ENCODE measurements at regions not wholly inside any gene's neighbourhood (a gene's known extent, or its start where the extent isn't known, plus 50 kb on each side); places are given as distances from the start of the nearest gene placed in this dataset.
"Not testable (repeated sequence)": the region's sequence is repeated elsewhere in the genome, so short reads cannot be mapped to it uniquely, and the experiment has no call there.

DNA sequence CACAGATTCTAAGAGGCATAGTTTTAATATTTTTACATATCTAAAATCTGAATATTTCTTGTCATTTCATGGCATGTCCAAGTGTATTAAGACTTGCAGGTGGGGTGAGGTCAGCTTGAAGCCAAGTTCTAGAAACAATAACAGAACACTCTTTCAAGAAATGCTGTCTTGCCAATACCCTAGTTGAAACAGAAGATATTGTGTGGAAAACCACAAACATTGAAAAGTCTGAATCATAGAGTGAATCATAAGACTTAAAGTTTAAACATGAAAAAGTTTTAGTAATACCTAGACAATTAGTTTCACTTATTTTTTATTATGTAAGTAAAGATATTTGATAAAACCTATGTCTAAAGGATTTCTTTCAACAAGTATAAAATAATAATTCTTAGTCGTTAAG, 191.5 kb upstream of the CAND1 start:
- no peak for DNase-seq (ENCODE audit: low read depth)

DNA sequence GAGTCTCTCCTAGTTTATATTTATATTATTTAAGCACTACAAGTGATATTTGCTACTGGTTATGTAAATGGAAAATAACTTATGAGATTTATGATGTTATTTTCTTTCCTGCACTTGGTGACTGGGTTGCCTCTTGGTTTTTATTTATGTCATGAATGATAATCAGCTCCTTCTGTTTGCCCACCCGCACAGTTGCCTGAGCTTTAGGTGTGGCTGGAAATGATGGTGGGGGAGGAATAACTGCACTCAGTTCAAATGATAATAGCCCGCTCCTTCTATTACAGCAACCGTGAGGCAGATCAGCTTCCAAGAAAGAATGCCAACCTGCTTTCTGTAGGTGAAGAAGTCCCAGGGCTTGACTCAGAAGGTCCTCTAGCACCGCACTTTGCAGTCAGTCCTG, 190.2 kb upstream of the CAND1 start:
- DNase-seq (ENCODE audit: low read depth), result no peak

DNA sequence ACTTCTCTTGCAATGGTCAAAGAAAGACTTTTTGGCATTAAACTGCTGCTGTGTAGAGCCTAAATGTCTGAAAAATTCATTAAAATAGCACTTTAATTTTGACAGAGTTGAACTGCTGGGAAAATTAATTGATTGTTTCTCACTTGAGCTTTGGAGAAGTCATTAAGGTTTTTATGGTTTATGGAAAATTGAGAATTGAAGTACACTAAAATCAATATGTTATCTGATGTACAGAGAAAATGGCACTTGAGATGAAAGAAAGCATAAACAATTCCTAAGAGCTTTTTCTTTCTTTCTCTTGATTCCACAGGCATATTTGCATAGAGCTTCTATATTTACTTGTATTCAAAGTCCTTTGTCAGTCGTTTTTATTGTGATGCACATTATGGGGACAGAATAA, 188.5 kb upstream of the CAND1 start:
- no peak for DNase-seq (ENCODE audit: low read depth)

DNA sequence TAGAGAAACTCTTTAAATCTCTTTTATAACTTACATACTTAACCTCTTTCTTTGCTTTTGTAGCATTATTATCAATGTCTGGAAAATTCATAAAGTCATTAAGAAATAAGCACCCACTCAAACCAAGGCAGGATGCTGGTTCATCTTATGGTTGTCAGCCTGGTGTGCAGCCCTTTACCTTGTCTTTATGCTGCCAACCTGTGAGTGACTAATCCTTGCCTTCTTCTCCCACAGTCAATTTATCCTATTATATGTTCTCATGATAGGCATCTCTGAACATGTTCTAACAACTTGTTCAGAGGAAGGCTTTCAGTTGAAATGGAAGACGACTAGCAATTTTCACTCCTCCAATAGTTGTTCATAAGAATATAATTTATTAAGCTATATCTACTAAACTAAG, 186.9 kb upstream of the CAND1 start:
- DNase-seq (ENCODE audit: low read depth), result no peak

GRCh38 chr12:67085699-67086098, 183.5 kb upstream of the CAND1 start:
- DNase-seq (ENCODE audit: low read depth), result no peak

GRCh38 chr12:67086116-67086515, 183.0 kb upstream of the CAND1 start:
- no peak for DNase-seq (ENCODE audit: low read depth)

DNA sequence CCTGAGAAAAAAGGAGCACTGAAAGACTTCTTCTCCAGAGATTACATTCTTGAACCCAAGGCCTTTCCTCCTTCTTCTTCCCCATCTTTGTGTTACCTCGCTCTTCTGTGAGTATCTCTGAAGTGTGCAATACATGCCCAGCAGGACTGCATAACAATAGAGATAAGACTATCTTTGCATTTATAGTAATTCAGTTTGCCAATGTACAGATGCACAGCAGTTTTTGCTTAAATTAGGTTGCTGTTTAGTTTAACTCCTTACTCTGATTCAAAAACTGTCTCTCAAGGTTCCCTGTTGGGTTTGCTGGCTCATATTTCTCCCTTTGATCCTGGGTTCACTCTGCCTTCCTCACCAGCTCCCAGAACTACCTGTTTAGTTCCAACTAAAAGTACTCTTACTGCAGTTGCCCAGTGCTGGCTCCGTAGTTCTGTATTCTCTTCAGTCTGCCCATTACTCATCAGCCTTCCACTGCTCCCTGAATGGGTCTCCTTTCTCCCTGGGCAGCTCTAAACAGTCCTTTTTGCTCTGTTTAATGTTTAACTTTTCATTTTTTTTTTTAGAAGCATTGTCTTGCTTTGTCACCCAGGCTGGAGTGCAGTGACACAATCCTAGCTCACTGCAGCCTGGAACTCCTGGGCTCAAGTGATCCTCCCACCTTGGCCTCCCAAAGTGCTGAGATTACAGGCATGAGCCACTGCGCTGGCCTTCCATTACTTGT, 180.6 kb upstream of the CAND1 start:
- DNase-seq (ENCODE audit: low read depth), result no peak

DNA sequence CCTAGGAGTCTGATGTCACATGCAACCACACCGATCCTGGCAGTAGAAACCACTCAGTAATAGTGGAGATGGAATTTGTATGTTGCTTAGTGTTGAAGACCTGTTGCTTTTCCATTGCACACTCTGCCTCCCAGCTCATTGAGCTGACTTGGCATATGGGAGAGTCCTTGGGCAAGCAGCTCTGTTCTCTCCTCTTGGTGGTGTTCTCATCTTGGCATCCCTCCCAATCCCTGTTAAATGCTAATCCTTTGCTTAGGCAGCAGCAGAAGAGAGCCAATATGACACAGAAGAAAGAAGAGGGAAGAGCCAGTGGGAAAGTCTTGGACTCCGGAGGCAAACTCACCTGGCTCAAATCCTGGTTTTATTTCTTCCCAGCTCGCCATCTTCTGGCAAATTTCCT, 178.0 kb upstream of the CAND1 start:
- DNase-seq (ENCODE audit: low read depth), result no peak

DNA sequence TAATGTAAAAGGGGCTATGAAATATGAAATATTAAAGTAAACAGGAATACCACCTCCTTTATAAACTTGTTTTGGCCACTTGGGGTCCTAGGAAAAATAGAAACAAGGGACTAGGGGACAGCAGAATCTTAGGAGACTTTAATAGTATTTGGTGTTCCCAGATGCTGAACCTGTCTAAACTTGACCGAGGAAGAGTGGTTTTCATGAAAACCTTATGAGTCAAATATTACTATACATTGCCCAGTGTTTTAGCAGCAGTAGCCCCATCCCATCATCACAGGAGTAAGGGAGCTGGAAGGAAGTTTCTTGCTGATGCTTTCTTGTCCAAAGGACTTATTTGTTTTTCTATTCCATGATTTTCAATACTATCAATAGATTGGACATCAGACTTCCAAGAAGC, 177.5 kb upstream of the CAND1 start:
- DNase-seq (ENCODE audit: low read depth), result no peak

- DNase-seq (ENCODE audit: low read depth), result not testable (repeated sequence)
Measured at GRCh38 chr12:67092934-67093333, 176.2 kb upstream of the CAND1 start.

- DNase-seq (ENCODE audit: low read depth), result no peak
Measured at GRCh38 chr12:67096533-67097318, 172.4 kb upstream of the CAND1 start.

- DNase-seq (ENCODE audit: low read depth), result no peak
Measured at GRCh38 chr12:67099858-67100257, 169.3 kb upstream of the CAND1 start.

- no peak for DNase-seq (ENCODE audit: low read depth)
Measured at GRCh38 chr12:67103521-67103920, 165.6 kb upstream of the CAND1 start.

DNA sequence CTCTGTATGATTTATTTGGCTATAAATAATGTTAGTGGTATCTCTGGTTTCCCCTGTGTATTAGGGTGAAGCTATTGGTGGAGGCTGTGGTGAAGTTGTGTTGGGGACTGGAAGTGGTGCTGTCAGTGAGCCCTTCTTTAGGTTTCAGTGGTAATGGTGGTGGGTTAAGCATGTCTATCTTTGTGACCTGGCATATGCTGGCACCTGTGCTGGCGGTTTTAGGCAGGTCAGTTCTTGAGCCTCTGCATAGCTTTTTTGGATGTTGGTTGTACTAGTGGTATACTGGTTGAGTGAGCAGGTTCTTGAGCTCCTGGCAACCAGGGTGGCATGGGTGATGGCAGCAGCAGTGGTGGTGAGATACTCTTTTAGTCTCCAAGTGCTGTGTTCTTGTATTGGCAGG, 161.9 kb upstream of the CAND1 start:
- no peak for DNase-seq (ENCODE audit: low read depth)

- DNase-seq (ENCODE audit: low read depth), result no peak
Measured at GRCh38 chr12:67107751-67108269, 161.3 kb upstream of the CAND1 start.

DNA sequence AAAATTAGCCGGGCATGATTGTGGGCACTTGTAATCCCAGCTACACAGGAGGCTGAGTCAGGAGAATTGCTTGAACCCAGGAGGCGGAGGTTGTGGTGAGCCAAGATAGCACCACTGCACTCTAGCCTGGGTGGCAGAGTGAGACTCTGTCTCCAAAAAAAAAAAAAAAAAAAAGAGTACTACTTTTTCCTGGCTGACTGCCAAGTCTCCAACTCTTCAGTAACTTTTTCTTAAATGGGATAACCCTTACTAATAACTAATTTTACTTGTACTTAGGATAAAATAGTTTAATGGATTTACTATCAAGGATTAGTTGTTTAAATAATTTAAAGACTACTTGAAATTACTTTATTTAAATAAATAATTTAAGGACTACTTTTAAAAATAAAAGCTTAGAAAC, 158.8 kb upstream of the CAND1 start:
- not testable (repeated sequence) for DNase-seq (ENCODE audit: low read depth)

GRCh38 chr12:67111182-67111581, 158.0 kb upstream of the CAND1 start:
- DNase-seq (ENCODE audit: low read depth), result no peak

DNA sequence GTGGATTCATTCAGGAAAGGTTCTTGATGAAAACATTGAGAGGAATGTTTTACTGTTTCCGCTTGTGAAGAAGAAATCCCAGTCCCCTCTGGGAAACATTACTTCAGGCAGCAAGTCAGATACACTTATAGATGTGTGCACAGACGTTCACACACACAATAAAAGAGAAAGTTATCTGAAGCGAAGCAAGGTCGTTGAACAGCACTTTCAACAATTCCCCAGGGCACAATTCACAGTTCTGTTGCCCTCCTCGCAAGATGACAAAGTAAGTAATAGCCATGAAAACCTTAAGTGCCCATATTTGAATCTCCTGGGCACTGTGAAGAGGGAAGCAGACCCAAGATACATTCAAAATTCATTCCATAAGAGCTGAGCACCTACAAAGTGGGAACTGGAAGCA, 156.6 kb upstream of the CAND1 start:
- no peak for DNase-seq (ENCODE audit: low read depth)

- DNase-seq (ENCODE audit: low read depth), result no peak
Measured at GRCh38 chr12:67116134-67116533, 153.0 kb upstream of the CAND1 start.

DNA sequence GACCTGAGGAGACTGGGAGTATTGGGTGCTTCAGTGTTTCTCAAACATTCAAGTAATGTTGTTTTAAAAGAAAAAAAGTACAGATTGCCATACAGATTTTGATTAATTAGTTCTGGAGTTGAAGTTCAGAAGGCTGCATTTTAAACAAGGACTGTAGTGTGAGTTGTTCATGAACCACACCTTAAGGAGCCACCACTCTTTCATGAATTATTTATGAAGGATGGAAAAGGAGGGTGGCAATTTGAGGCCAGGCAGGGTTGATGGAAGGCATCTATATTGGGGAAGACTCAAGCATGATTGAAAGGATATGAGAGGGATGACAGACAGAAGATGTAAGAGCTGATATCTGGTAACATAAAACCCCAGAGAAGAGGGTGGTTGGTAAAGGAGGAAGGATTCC, 146.6 kb upstream of the CAND1 start:
- DNase-seq (ENCODE audit: low read depth), result no peak

DNA sequence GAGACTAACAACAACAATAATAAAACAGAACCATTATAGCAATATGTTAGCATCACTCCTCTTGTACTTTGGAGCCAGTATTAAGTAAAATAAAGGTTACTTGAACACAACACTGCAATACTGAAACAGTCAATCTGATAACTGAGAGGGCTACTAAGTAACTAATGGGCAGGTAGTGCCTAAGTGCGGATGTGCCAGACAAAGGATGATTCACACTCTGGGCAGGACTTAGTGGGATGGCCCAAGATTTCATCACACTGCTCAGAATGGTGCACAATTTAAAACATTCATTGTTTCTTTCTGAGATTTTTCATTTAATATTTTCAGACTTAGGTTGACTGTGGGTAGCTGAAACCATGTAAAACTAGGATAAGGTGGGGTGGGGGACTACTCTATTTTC, 131.9 kb upstream of the CAND1 start:
- DNase-seq (ENCODE audit: low read depth), result no peak

GRCh38 chr12:67141296-67142018, 127.7 kb upstream of the CAND1 start:
- no peak for DNase-seq (ENCODE audit: low read depth)

DNA sequence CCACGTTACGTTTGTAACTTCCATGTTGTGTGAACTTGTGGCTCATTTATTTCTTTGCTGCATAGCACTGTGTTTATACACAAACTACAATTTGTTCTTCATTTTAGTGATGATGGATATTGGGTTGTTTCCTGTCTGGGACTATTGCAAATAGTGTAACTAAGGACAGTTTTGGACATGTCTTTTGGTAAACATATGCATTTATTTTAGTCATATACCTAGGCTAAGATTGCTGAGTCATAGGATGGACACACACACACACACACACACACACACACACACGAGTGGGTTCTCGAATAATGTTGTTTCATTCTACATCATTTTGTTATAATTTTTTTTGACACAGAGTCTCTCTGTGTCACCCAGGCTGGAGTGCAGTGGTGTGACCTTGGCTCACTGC, 123.5 kb upstream of the CAND1 start:
- DNase-seq (ENCODE audit: low read depth), result no peak

Data from T follicular helper cell (primary cell).